ENCODE measurements at regions not wholly inside any gene's neighbourhood (a gene's known extent, or its start where the extent isn't known, plus 50 kb on each side); places are given as distances from the start of the nearest gene placed in this dataset.

- peak; percentile 70 for DNase-seq
These were observed 156.8 kb downstream of the KCNA5 start for GRCh38 chr12:5200278-5201087.

GRCh38 chr12:5201554-5202218, 158.0 kb downstream of the KCNA5 start:
- DNase-seq: no peak

GRCh38 chr12:5203274-5203673, 159.6 kb downstream of the KCNA5 start:
- no peak for DNase-seq

GRCh38 chr12:5203720-5204119, 160.0 kb downstream of the KCNA5 start:
- DNase-seq: no peak

- no peak for DNase-seq
These were observed 160.6 kb downstream of the KCNA5 start for GRCh38 chr12:5204271-5204670.

- DNase-seq: no peak
These were observed 161.2 kb downstream of the KCNA5 start for GRCh38 chr12:5204831-5205230.

- DNase-seq: no peak
These were observed 162.9 kb downstream of the KCNA5 start for GRCh38 chr12:5206401-5207175.

GRCh38 chr12:5210179-5210922, 166.7 kb downstream of the KCNA5 start:
- no peak for DNase-seq

- DNase-seq: no peak
These were observed 167.2 kb downstream of the KCNA5 start for GRCh38 chr12:5210923-5211290.

GRCh38 chr12:5213336-5213735, 169.7 kb downstream of the KCNA5 start:
- DNase-seq: no peak

GRCh38 chr12:5213990-5214389, 170.3 kb downstream of the KCNA5 start:
- no peak for DNase-seq

GRCh38 chr12:5217936-5218335, 174.3 kb downstream of the KCNA5 start:
- DNase-seq: no peak

GRCh38 chr12:5220099-5220498, 176.4 kb downstream of the KCNA5 start:
- no peak for DNase-seq

GRCh38 chr12:5220835-5221234, 177.2 kb downstream of the KCNA5 start:
- no peak for DNase-seq

- DNase-seq: no peak
These were observed 178.4 kb downstream of the KCNA5 start for GRCh38 chr12:5222011-5222461.

GRCh38 chr12:5222729-5223128, 179.1 kb downstream of the KCNA5 start:
- no peak for DNase-seq

- DNase-seq: no peak
These were observed 180.2 kb downstream of the KCNA5 start for GRCh38 chr12:5223881-5224280.

GRCh38 chr12:5226581-5226980, 182.9 kb downstream of the KCNA5 start:
- DNase-seq: no peak

GRCh38 chr12:5227708-5228373, 184.2 kb downstream of the KCNA5 start:
- no peak for DNase-seq

- DNase-seq: no peak
These were observed 186.5 kb downstream of the KCNA5 start for GRCh38 chr12:5230156-5230555.

GRCh38 chr12:5230861-5231260, 187.2 kb downstream of the KCNA5 start:
- no peak for DNase-seq

- no peak for DNase-seq
These were observed 188.6 kb downstream of the KCNA5 start for GRCh38 chr12:5232291-5232690.

Measured in right forelimb (tissue), 1 donor.